ENCODE measurements at regions not wholly inside any gene's neighbourhood (a gene's known extent, or its start where the extent isn't known, plus 50 kb on each side); places are given as distances from the start of the nearest gene placed in this dataset.

DNA sequence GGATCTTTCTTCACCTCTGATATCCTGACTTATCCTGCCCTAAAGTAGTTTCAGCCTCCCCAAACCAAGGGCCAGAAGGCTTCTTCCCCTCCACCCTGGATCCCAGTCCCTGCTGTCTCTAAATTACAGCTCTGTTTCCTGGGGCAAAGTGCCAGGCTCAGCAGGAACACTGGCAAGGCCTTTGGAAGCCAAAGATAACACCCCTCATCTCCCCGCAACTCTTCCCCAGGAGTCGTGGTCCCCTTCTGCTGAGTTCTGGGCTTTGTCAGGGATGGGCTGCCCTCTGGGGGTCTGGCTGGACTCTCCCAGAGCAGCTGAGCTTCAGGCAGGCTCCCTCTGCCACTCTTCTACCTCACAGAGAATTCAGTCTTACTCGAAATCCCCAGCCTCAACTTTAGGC is 53.8 kb upstream of the AMPD3 start:
- TF ChIP-seq, protein P1, sequence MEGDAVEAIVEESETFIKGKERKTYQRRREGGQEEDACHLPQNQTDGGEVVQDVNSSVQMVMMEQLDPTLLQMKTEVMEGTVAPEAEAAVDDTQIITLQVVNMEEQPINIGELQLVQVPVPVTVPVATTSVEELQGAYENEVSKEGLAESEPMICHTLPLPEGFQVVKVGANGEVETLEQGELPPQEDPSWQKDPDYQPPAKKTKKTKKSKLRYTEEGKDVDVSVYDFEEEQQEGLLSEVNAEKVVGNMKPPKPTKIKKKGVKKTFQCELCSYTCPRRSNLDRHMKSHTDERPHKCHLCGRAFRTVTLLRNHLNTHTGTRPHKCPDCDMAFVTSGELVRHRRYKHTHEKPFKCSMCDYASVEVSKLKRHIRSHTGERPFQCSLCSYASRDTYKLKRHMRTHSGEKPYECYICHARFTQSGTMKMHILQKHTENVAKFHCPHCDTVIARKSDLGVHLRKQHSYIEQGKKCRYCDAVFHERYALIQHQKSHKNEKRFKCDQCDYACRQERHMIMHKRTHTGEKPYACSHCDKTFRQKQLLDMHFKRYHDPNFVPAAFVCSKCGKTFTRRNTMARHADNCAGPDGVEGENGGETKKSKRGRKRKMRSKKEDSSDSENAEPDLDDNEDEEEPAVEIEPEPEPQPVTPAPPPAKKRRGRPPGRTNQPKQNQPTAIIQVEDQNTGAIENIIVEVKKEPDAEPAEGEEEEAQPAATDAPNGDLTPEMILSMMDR (IDR thresholded peaks at IDR 0.05; ENCODE audit: low read depth, low read length, poor library complexity, severe bottlenecking) = no peak
- TF ChIP-seq EZH2phosphoT487 (IDR thresholded peaks at IDR 0.05; ENCODE audit: borderline replicate concordance, low read length) = no peak
